HepG2 (cell line): ENCODE measurements at regions not wholly inside any gene's neighbourhood (a gene's known extent, or its start where the extent isn't known, plus 50 kb on each side); places are given as distances from the start of the nearest gene placed in this dataset.

Source experiments
- ATAC-seq: fragments of 200-7000 bp; cut with Tn5 transposase; 3 replicates; pipeline ENCODE4 v1.9.1; 2020; ENCODE audit warnings: mild to moderate bottlenecking, moderate library complexity
- BruUV-seq: library from RNA; stranded (reverse); fragments of 400-500 nt; replicated peaks from 2 replicates; lab custom pipeline; 2021; lab: Mats Ljungman, UMichigan
- CTCF ChIA-PET: fragments of 300-600 bp; formaldehyde crosslinking; extraction: SDS; loops from one replicate; lab custom pipeline; 2021; ENCODE audit warnings: low total read pairs, inconsistent platforms, low intra/inter-chr PET ratio; lab: Yijun Ruan, JAX
- POLR2A ChIA-PET: fragments of 350-600 bp; sonication (Branson Sonifier 250); formaldehyde crosslinking; loops from one replicate; lab custom pipeline; 2020; ENCODE audit warnings: antibody characterized with exemption, inconsistent platforms; lab: Yijun Ruan, JAX
- DNase-seq: peaks from one replicate; pipeline ENCODE4 v3.0.0-alpha.2; 2015; ENCODE audit warnings: low spot score
- FAIRE-seq: peaks from 3 replicates; lab custom pipeline; 2011; peaks lifted over from hg19 to GRCh38; lab: Jason Lieb, UNC
- H2AFZ ChIP-seq: one replicate; pipeline ENCODE4 v1.6.1; 2011; ENCODE audit warnings: low read length, inconsistent platforms
- H3K27ac ChIP-seq: fragments of 300-600 bp; 3 replicates; pipeline ENCODE4 v1.8.0; 2011; ENCODE audit warnings: mixed run types, mild to moderate bottlenecking, mixed read lengths, low read length, inconsistent platforms; ENCODE audit not compliant: insufficient read depth; ENCODE audit errors: extremely low read length
- H3K27me3 ChIP-seq, 2 experiments: fragments of 200-600 bp in 1 of 2; 2 replicates in 1 of 2; 3 replicates in 1 of 2; pipeline versions ENCODE4 v1.6.0 to v1.8.0; 2011; ENCODE audit warnings: low read length in 2 of 2, mild to moderate bottlenecking in 2 of 2, moderate library complexity in 2 of 2, inconsistent platforms in 1 of 2; ENCODE audit not compliant: insufficient read depth in 2 of 2, control insufficient read depth in 1 of 2
- H3K36me3 ChIP-seq, 2 experiments: fragments of 200-600 bp in 1 of 2; replicated peaks in 1 of 2; 2 replicates in 1 of 2; 3 replicates in 1 of 2; pipeline versions ENCODE4 v1.5.1 to v1.8.0; 2011; ENCODE audit warnings: low read length in 2 of 2, inconsistent platforms in 1 of 2; ENCODE audit not compliant: insufficient read depth in 2 of 2, control insufficient read depth in 1 of 2
- H3K4me1 ChIP-seq: 2 replicates; pipeline ENCODE4 v1.5.1; 2012; ENCODE audit warnings: low read length, inconsistent platforms; ENCODE audit not compliant: insufficient read depth
- H3K4me2 ChIP-seq: 2 replicates; pipeline ENCODE4 v1.6.0; 2011; ENCODE audit warnings: low read depth, low read length, inconsistent platforms
- H3K4me3 ChIP-seq, 3 experiments: fragments of 200-600 bp in 1 of 3; sonication (generic), shearing (Covaris generic) in 1 of 3; replicated peaks in 1 of 3; 2 replicates each; pipeline ENCODE4 v1.5.1; 2011 to 2016; ENCODE audit warnings: low read length in 3 of 3, inconsistent platforms in 2 of 3, low read depth in 2 of 3, mild to moderate bottlenecking in 2 of 3, control low read depth in 1 of 3, mixed read lengths in 1 of 3; ENCODE audit not compliant: insufficient read depth in 1 of 3
- H3K79me2 ChIP-seq: one replicate; pipeline ENCODE4 v1.6.1; 2011; ENCODE audit warnings: low read length, inconsistent platforms; ENCODE audit not compliant: insufficient read depth
- H3K9ac ChIP-seq: 2 replicates; pipeline ENCODE4 v1.6.0; 2011; ENCODE audit warnings: mild to moderate bottlenecking, low read depth, low read length, inconsistent platforms; ENCODE audit not compliant: insufficient read depth
- H3K9me3 ChIP-seq: 2 replicates; pipeline ENCODE4 v1.5.1; 2012; ENCODE audit warnings: mild to moderate bottlenecking, low read length
- H4K20me1 ChIP-seq: 2 replicates; pipeline ENCODE4 v1.6.0; 2011; ENCODE audit warnings: inconsistent platforms, mild to moderate bottlenecking, low read length, moderate library complexity; ENCODE audit not compliant: insufficient read depth
- ATF4 ChIP-seq, 2 experiments: fragments of 450-650 bp in 1 of 2; sonication (generic) in 1 of 2; formaldehyde crosslinking; IDR thresholded peaks; 2 replicates each; pipeline versions ENCODE4 v1.5.0 to v1.8.0; 2020 to 2022; ENCODE audit warnings: mild to moderate bottlenecking in 1 of 2, missing genetic modification reagents in 1 of 2
- CREB1 ChIP-seq, 2 experiments: fragments of 450-650 bp in 1 of 2; IDR thresholded peaks; 2 replicates each; pipeline ENCODE4 v1.6.1; 2016 to 2017; ENCODE audit warnings: control low read depth in 1 of 2, mild to moderate bottlenecking in 1 of 2, missing compliant biosample characterization in 1 of 2, missing genetic modification characterization in 1 of 2
- EED ChIP-seq: sonication (generic); formaldehyde crosslinking; IDR thresholded peaks from 2 replicates; pipeline ENCODE4 v1.5.0; 2020; ENCODE audit warnings: mild to moderate bottlenecking, missing genetic modification reagents
- POLR2AphosphoS2 ChIP-seq: IDR thresholded peaks from 2 replicates; pipeline ENCODE4 v1.6.1; 2011; ENCODE audit warnings: low read depth, low read length, improper control_type of control experiment
- PPARG ChIP-seq: conservative IDR thresholded peaks from 2 replicates; pipeline ENCODE4 v1.6.1; 2016; ENCODE audit warnings: missing biosample characterization, missing genetic modification reagents
- RAD51 ChIP-seq: fragments of 450-650 bp; IDR thresholded peaks from 2 replicates; pipeline ENCODE4 v1.6.1; 2016; ENCODE audit warnings: borderline replicate concordance
- TFAP4 ChIP-seq: sonication (generic); IDR thresholded peaks from 2 replicates; pipeline ENCODE4 v1.6.1; 2016; ENCODE audit warnings: low read depth, borderline replicate concordance
- TFDP2 ChIP-seq: sonication (generic); formaldehyde crosslinking; IDR thresholded peaks from 2 replicates; pipeline ENCODE4 v1.4.0; 2020; ENCODE audit warnings: missing genetic modification reagents
- TP53 ChIP-seq: sonication (generic); formaldehyde crosslinking; conservative IDR thresholded peaks from 2 replicates; pipeline ENCODE4 v1.4.0; 2020; ENCODE audit warnings: missing genetic modification reagents
- ZBTB8A ChIP-seq: sonication (generic); formaldehyde crosslinking; IDR thresholded peaks from 2 replicates; pipeline ENCODE4 v1.4.0; 2020; ENCODE audit warnings: mild to moderate bottlenecking, low read depth, missing genetic modification reagents, borderline replicate concordance
- ZNF24 ChIP-seq: fragments of 450-650 bp; IDR thresholded peaks from 2 replicates; pipeline ENCODE4 v1.6.1; 2017; ENCODE audit warnings: antibody characterized with exemption, mild to moderate bottlenecking
- ZNF335 ChIP-seq: sonication (generic); formaldehyde crosslinking; IDR thresholded peaks from 2 replicates; pipeline ENCODE4 v1.4.0; 2020; ENCODE audit warnings: missing genetic modification reagents
- ZNF512 ChIP-seq: sonication (generic); formaldehyde crosslinking; IDR thresholded peaks from 2 replicates; pipeline ENCODE4 v1.4.0; 2020; ENCODE audit warnings: mild to moderate bottlenecking, missing genetic modification reagents
- ZNF557 ChIP-seq: sonication (generic); formaldehyde crosslinking; IDR thresholded peaks from 2 replicates; pipeline ENCODE4 v1.4.0; 2020; ENCODE audit warnings: missing genetic modification reagents
- ZNF709 ChIP-seq: sonication (generic); formaldehyde crosslinking; IDR thresholded peaks from 2 replicates; pipeline ENCODE4 v1.5.0; 2020; ENCODE audit warnings: mild to moderate bottlenecking, missing genetic modification reagents
- WGBS: methylation state at CpG from one replicate; pipeline ENCODE4 v1.1.6; 2017; ENCODE audit warnings: low lambda C conversion rate; 5-methylcytosine and 5-hydroxymethylcytosine counted together
- in situ Hi-C: cut with HindIII; loops from 2 replicates; pipeline ENCODE4 v1.10.0; 2017; ENCODE audit warnings: low pct_unique_long_range_greater_than_20kb; ENCODE audit not compliant: extremely low pct_ligation_motif_present
- intact Hi-C: fragments of 100-400 bp; cut with micrococcal nuclease; formaldehyde crosslinking; loops from one replicate; pipeline ENCODE4 v1.10.0; 2022; ENCODE audit not compliant: unreplicated experiment
- TF ChIP-seq, protein P1 (sequence below): sonication (generic); formaldehyde crosslinking; IDR thresholded peaks from 2 replicates; pipeline ENCODE4 v1.8.0; 2022; ENCODE audit warnings: missing genetic modification reagents, low read depth, mild to moderate bottlenecking, borderline replicate concordance

GRCh38 chr4:135268369-135268768 is 1066.8 kb upstream of the PABPC4L start:
- H2AFZ ChIP-seq: no peak overlapping the region
- no peaks in the 10 kb centered on the region for H4K20me1 ChIP-seq
- FAIRE-seq (no peak), ATAC-seq (no peak), DNase-seq (no peak)
- no peaks in the 10 kb centered on the region for H3K79me2 ChIP-seq
- H3K27me3 ChIP-seq: no peaks in the 10 kb centered on the region; a peak in 1 of 5 replicates
- 6% methylated on average over 3 of the region's 3 CpGs for WGBS
- CTCF ChIA-PET: no interaction called here
- no peaks in the 10 kb centered on the region for H3K9me3 ChIP-seq
- in situ Hi-C loops (no loop called here), intact Hi-C loops (no loop called here)
- no peak overlapping the region for H3K27ac ChIP-seq
- H3K4me3 ChIP-seq: no peak overlapping the region
- H3K4me2 ChIP-seq: no peak overlapping the region
- no peaks in the 10 kb centered on the region for H3K36me3 ChIP-seq
- H3K4me1 ChIP-seq: no peaks in the 10 kb centered on the region
- POLR2A ChIA-PET: no interaction called here
- no peak for TF ChIP-seq ZBTB8A
- no peak for TF ChIP-seq ZNF709 (CRISPR knock-in tag)
- TF ChIP-seq ZNF335: no peak
- TF ChIP-seq TP53 (CRISPR knock-in tag): no peak
- no peak for TF ChIP-seq ZNF557 (CRISPR knock-in tag)
- no peak for TF ChIP-seq RAD51
- TF ChIP-seq EED (CRISPR knock-in tag): no peak
- TF ChIP-seq TFAP4: no peak
- TF ChIP-seq, protein P1, sequence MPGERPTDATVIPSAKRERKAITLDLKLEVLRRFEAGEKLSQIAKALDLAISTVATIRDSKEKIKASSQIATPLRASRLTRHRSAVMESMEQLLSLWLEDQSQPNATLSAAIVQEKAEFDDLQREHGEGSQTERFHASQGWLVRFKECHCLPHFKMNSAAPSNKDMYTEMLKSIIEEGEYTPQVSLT: no peak
- no peak for TF ChIP-seq TFDP2 (CRISPR knock-in tag)
- TF ChIP-seq ZNF512 (CRISPR knock-in tag): no peak
- no peak for TF ChIP-seq POLR2AphosphoS2
- TF ChIP-seq ZNF24: no peak
- no peak for TF ChIP-seq CREB1 (IDR thresholded peaks at IDR 0.05)
- TF ChIP-seq CREB1 (CRISPR knock-in tag; IDR thresholded peaks at IDR 0.05): no peak
- TF ChIP-seq PPARG (CRISPR knock-in tag): no peak
- TF ChIP-seq ATF4 (CRISPR knock-in tag; IDR thresholded peaks at IDR 0.05): no peak
- BruUV-seq: no TSS peak
- no peak overlapping the region for H3K9ac ChIP-seq
